PC-3 (cell line): ENCODE measurements at regions not wholly inside any gene's neighbourhood (a gene's known extent, or its start where the extent isn't known, plus 50 kb on each side); places are given as distances from the start of the nearest gene placed in this dataset.

ENCODE experiments used
- ATAC-seq: fragments of 200-7000 bp; cut with Tn5 transposase; 2 replicates; pipeline ENCODE4 v1.9.1; 2020; ENCODE audit warnings: mild to moderate bottlenecking, moderate library complexity
- BruUV-seq: library from RNA; stranded (reverse); fragments of 400-500 nt; replicated peaks from 2 replicates; lab custom pipeline; 2021; lab: Mats Ljungman, UMichigan
- CTCF ChIA-PET: fragments of 300-600 bp; sonication (Branson Sonifier 250); formaldehyde crosslinking; loops from one replicate; lab custom pipeline; 2022; ENCODE audit warnings: antibody characterized with exemption; lab: Charles Lee
- POLR2A ChIA-PET: fragments of 300-600 bp; sonication (Branson Sonifier 250); formaldehyde crosslinking; loops from one replicate; lab custom pipeline; 2022; ENCODE audit warnings: antibody characterized with exemption; ENCODE audit not compliant: unreplicated experiment; lab: Charles Lee
- DNase-seq: peaks from one replicate; pipeline ENCODE4 v3.0.0-alpha.2; 2015
- H2AFZ ChIP-seq: fragments of 300-600 bp; sonication (generic); 2 replicates; pipeline ENCODE4 v1.6.0; 2016; ENCODE audit warnings: antibody characterized with exemption, low read length
- H3F3A ChIP-seq: fragments of 300-600 bp; sonication (generic); one replicate; pipeline ENCODE4 v1.6.0; 2017; ENCODE audit warnings: antibody characterized with exemption, low read length, control low read depth, mild to moderate bottlenecking; ENCODE audit not compliant: unreplicated experiment
- H3K27ac ChIP-seq: fragments of 300-600 bp; sonication (generic); 2 replicates; pipeline ENCODE4 v1.5.1; 2016; ENCODE audit warnings: mild to moderate bottlenecking, low read length
- H3K27me3 ChIP-seq: fragments of 300-600 bp; sonication (generic); 2 replicates; pipeline ENCODE4 v1.6.1; 2016; ENCODE audit warnings: low read length, mixed read lengths
- H3K36me3 ChIP-seq: fragments of 300-600 bp; sonication (generic); 2 replicates; pipeline ENCODE4 v1.6.1; 2016; ENCODE audit warnings: low read depth, mixed run types, low read length, mixed read lengths
- H3K4me1 ChIP-seq: fragments of 300-600 bp; sonication (generic); 2 replicates; pipeline ENCODE4 v1.5.1; 2016; ENCODE audit warnings: low read length; ENCODE audit not compliant: insufficient read depth
- H3K4me2 ChIP-seq: fragments of 300-600 bp; sonication (generic); 2 replicates; pipeline ENCODE4 v1.6.0; 2016; ENCODE audit warnings: low read length
- H3K4me3 ChIP-seq: fragments of 300-600 bp; sonication (generic); 2 replicates; pipeline ENCODE4 v1.5.1; 2016; ENCODE audit warnings: mild to moderate bottlenecking, low read length, mixed read lengths
- H3K79me2 ChIP-seq: fragments of 300-600 bp; sonication (generic); 2 replicates; pipeline ENCODE4 v1.6.1; 2017; ENCODE audit warnings: low read length, mixed read lengths
- H3K9ac ChIP-seq: fragments of 300-600 bp; sonication (generic); 2 replicates; pipeline ENCODE4 v1.6.0; 2016; ENCODE audit warnings: mild to moderate bottlenecking, low read length
- H3K9me2 ChIP-seq: fragments of 300-600 bp; sonication (generic); replicated peaks from 2 replicates; pipeline ENCODE4 v1.6.1; 2016; ENCODE audit warnings: mixed run types, low read length, mixed read lengths
- H3K9me3 ChIP-seq: fragments of 300-600 bp; sonication (generic); 2 replicates; pipeline ENCODE4 v1.6.1; 2016; ENCODE audit warnings: low read length, mixed read lengths
- H4K20me1 ChIP-seq: fragments of 300-600 bp; sonication (generic); 2 replicates; pipeline ENCODE4 v1.6.1; 2016; ENCODE audit warnings: low read length, mixed read lengths
- EZH2 ChIP-seq: fragments of 300-600 bp; sonication (generic); IDR thresholded peaks from one replicate; pipeline ENCODE4 v1.6.1; 2017; ENCODE audit warnings: antibody characterized with exemption, mild to moderate bottlenecking, low read length; ENCODE audit not compliant: unreplicated experiment
- EZH2phosphoT487 ChIP-seq: fragments of 300-600 bp; sonication (generic); IDR thresholded peaks from 2 replicates; pipeline ENCODE4 v1.6.1; 2018; ENCODE audit warnings: mild to moderate bottlenecking, antibody characterized with exemption, low read length, borderline replicate concordance
- intact Hi-C: fragments of 100-400 bp; cut with micrococcal nuclease; formaldehyde crosslinking; loops from 2 replicates; pipeline ENCODE4 v1.9.0; 2023
- TF ChIP-seq, protein P1 (sequence below): fragments of 300-600 bp; sonication (generic); conservative IDR thresholded peaks from 2 replicates; pipeline ENCODE4 v1.5.1; 2017; ENCODE audit warnings: antibody characterized with exemption, low read depth, mild to moderate bottlenecking, low read length

DNA sequence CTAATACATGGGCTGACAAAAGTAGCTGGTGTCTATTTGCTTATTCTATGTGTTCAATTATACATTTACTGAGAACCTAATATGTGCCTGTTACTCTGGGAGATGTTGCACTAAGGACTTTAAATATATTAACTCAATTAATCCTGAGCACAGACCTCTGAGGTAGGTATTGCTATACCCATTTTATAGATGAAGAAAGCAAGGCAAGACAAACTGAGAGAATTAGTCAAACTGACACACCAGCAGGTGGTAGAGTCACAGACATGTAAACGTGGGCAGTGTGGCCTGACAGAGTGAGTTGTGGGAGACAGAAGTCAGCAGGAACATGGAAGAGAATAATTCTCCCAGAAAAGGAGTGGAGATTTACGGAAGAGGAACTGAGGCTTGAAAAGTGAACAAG is 428.9 kb downstream of the LPIN1 start:
- no peak for TF ChIP-seq EZH2
- no TSS peak for BruUV-seq
- Histone ChIP-seq H3K4me2 (no peak overlapping the region), H2AFZ (no peak overlapping the region), H3K36me3 (no peaks in the 10 kb centered on the region), H3K27me3 (no peaks in the 10 kb centered on the region), H3F3A (no peaks in the 10 kb centered on the region), H3K4me1 (peaks cover 17% of the 10 kb centered on the region), H4K20me1 (no peaks in the 10 kb centered on the region), H3K9me2 (no peaks in the 10 kb centered on the region), H3K4me3 (no peak overlapping the region), H3K79me2 (no peaks in the 10 kb centered on the region), H3K9ac (no peak overlapping the region), H3K9me3 (no peaks in the 10 kb centered on the region), H3K27ac (no peak overlapping the region)
- ChIA-PET POLR2A (no interaction called here), CTCF (no interaction called here)
- DNase-seq (no peak), ATAC-seq (no peak)
- intact Hi-C loops, result loop anchor here (10.0 kb wide), 1 partner anchor 221 kb away; no protein-coding TSS in a partner anchor

- Histone ChIP-seq H2AFZ (no peak overlapping the region), H3K9me2 (no peaks in the 10 kb centered on the region), H3K9ac (no peak overlapping the region), H3F3A (no peaks in the 10 kb centered on the region), H3K27ac (peak overlapping the region; percentile 22), H3K4me2 (peak overlapping the region; percentile 47), H3K4me1 (peaks cover 17% of the 10 kb centered on the region), H3K27me3 (no peaks in the 10 kb centered on the region), H3K9me3 (no peaks in the 10 kb centered on the region), H4K20me1 (no peaks in the 10 kb centered on the region), H3K4me3 (no peak overlapping the region), H3K79me2 (no peaks in the 10 kb centered on the region), H3K36me3 (no peaks in the 10 kb centered on the region)
- intact Hi-C loops, result loop anchor here (2.0 to 10.0 kb wide), 3 partner anchors 142 to 540 kb away; partner anchors contain the start of gene TRIB2
- POLR2A ChIA-PET, result no interaction called here
- CTCF ChIA-PET, result no interaction called here
- TF ChIP-seq EZH2phosphoT487 (no peak), EZH2 (no peak)
- TF ChIP-seq, protein P1, sequence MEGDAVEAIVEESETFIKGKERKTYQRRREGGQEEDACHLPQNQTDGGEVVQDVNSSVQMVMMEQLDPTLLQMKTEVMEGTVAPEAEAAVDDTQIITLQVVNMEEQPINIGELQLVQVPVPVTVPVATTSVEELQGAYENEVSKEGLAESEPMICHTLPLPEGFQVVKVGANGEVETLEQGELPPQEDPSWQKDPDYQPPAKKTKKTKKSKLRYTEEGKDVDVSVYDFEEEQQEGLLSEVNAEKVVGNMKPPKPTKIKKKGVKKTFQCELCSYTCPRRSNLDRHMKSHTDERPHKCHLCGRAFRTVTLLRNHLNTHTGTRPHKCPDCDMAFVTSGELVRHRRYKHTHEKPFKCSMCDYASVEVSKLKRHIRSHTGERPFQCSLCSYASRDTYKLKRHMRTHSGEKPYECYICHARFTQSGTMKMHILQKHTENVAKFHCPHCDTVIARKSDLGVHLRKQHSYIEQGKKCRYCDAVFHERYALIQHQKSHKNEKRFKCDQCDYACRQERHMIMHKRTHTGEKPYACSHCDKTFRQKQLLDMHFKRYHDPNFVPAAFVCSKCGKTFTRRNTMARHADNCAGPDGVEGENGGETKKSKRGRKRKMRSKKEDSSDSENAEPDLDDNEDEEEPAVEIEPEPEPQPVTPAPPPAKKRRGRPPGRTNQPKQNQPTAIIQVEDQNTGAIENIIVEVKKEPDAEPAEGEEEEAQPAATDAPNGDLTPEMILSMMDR, result no peak
- BruUV-seq, result no TSS peak
- ATAC-seq, result peak; percentile 99
- DNase-seq, result peak; percentile 88
Observed at GRCh38 chr2:12176623-12177454, 430.4 kb downstream of the LPIN1 start.

DNA sequence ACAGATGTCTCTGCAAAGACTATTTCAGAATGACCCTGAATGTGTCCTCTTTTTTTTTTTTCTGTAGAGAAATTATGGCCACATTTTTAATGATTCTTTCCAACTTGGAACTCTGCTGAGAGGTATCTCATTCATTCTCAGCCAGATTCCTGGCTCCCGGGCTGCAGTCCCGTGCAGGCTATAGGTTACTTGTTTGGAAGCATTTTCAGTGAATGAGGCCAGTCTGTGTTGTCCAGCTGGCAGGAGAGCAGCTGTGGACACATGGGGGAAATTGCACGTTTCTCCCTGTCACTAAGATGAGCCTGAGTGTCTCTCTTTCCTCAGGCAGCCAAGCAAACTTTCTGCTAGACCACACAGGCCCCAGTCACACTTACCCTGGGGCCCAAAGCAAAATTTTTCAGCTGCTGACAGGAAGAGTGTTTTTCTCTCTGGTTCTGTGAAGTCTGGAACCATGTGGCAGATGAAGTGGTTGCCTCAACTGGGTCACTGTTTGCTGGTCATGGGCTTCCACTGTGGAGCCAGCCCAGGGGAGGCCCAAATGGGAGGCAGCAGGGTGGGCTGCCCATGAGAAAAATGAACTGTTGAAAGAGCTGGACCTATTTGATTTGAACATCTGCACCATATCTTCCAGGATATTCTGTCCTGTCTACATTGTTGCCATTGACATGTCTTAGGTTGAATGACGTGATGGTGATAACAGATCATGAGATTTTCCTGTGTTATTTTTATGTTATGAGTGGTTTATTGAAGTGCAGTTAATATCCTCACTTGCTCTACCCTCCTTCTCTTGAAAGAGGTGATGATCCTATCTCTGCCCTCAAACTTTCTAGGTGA is 431.2 kb downstream of the LPIN1 start:
- H3K4me2 ChIP-seq, result peak overlapping the region; percentile 47
- intact Hi-C loops, result loop anchor here (2.0 to 10.0 kb wide), 3 partner anchors 141 to 539 kb away; partner anchors contain the start of gene TRIB2
- CTCF ChIA-PET, result no interaction called here
- DNase-seq, result no peak
- peak; percentile 12 for ATAC-seq
- no peak overlapping the region for H2AFZ ChIP-seq
- H3F3A ChIP-seq, result no peaks in the 10 kb centered on the region
- POLR2A ChIA-PET, result no interaction called here
- no peak overlapping the region for H3K9ac ChIP-seq
- H3K9me2 ChIP-seq, result no peaks in the 10 kb centered on the region
- H3K9me3 ChIP-seq, result no peaks in the 10 kb centered on the region
- BruUV-seq, result no TSS peak
- TF ChIP-seq, protein P1, result no peak
- TF ChIP-seq EZH2phosphoT487 (no peak), EZH2 (no peak)
- no peaks in the 10 kb centered on the region for H4K20me1 ChIP-seq
- H3K79me2 ChIP-seq, result no peaks in the 10 kb centered on the region
- H3K4me1 ChIP-seq, result peaks cover 17% of the 10 kb centered on the region
- H3K27ac ChIP-seq, result 0 out of 2 replicates have a peak overlapping the region, but pooled peaks have one; percentile 4
- no peaks in the 10 kb centered on the region for H3K27me3 ChIP-seq
- H3K4me3 ChIP-seq, result no peak overlapping the region
- no peaks in the 10 kb centered on the region for H3K36me3 ChIP-seq
